H1 (cell line): ENCODE measurements at regions not wholly inside any gene's neighbourhood (a gene's known extent, or its start where the extent isn't known, plus 50 kb on each side); places are given as distances from the start of the nearest gene placed in this dataset.

Source experiments
- CTCF ChIA-PET: fragments of 300-600 bp; sonication (Branson Sonifier 250); formaldehyde crosslinking; loops from one replicate; lab custom pipeline; 2021; ENCODE audit not compliant: partially characterized antibody; lab: Charles Lee
- POLR2A ChIA-PET: fragments of 300-600 bp; sonication (Branson Sonifier 250); formaldehyde crosslinking; loops from one replicate; lab custom pipeline; 2021; ENCODE audit warnings: inconsistent platforms; ENCODE audit not compliant: partially characterized antibody; lab: Charles Lee
- DNase-seq, 2 experiments: peaks; one replicate each; pipeline versions ENCODE4 v3.0.0 to v3.0.0-alpha.2; 2010 to 2022; ENCODE audit warnings: low spot score in 2 of 2, low read depth in 1 of 2, mixed read lengths in 1 of 2
- FAIRE-seq: peaks from 2 replicates; lab custom pipeline; 2011; peaks lifted over from hg19 to GRCh38; lab: Jason Lieb, UNC
- H2AFZ ChIP-seq: 2 replicates; pipeline ENCODE4 v1.8.1; 2012; ENCODE audit warnings: low read length, inconsistent platforms
- H2AK5ac ChIP-seq: 2 replicates; pipeline ENCODE4 v1.6.1; 2013; ENCODE audit warnings: low read depth, low read length
- H2BK120ac ChIP-seq: replicated peaks from 2 replicates; pipeline ENCODE3; 2013; ENCODE audit warnings: low read depth, low read length, inconsistent platforms
- H2BK12ac ChIP-seq: 2 replicates; pipeline ENCODE4 v1.6.1; 2013; ENCODE audit warnings: low read depth, low read length
- H2BK15ac ChIP-seq: 2 replicates; pipeline ENCODE4 v1.6.1; 2013; ENCODE audit warnings: low read length
- H2BK20ac ChIP-seq: 2 replicates; pipeline ENCODE4 v1.6.1; 2013; ENCODE audit warnings: low read length
- H2BK5ac ChIP-seq: 2 replicates; pipeline ENCODE4 v1.6.1; 2013; ENCODE audit warnings: low read depth, low read length
- H3K14ac ChIP-seq: 2 replicates; pipeline ENCODE4 v1.6.1; 2013; ENCODE audit warnings: inconsistent platforms; ENCODE audit not compliant: insufficient read length
- H3K18ac ChIP-seq: 2 replicates; pipeline ENCODE4 v1.6.1; 2013; ENCODE audit warnings: low read length; ENCODE audit errors: extremely low read depth
- H3K23ac ChIP-seq: 2 replicates; pipeline ENCODE4 v1.6.1; 2013; ENCODE audit warnings: inconsistent platforms; ENCODE audit not compliant: insufficient read length
- H3K23me2 ChIP-seq: 2 replicates; pipeline ENCODE4 v1.6.1; 2013; ENCODE audit warnings: low read depth, low read length
- H3K27ac ChIP-seq: 2 replicates; pipeline ENCODE4 v1.6.1; 2011; ENCODE audit warnings: low read depth, low read length, inconsistent platforms
- H3K27me3 ChIP-seq, 4 experiments: replicated peaks in 1 of 4; 1 replicate in 1 of 4; 2 replicates in 3 of 4; pipeline versions ENCODE4 v1.6.1 to v1.8.1; 2011 to 2013; ENCODE audit warnings: low read length in 3 of 4, mild to moderate bottlenecking in 3 of 4, inconsistent platforms in 2 of 4, mixed read lengths in 2 of 4, moderate library complexity in 1 of 4; ENCODE audit not compliant: control insufficient read depth in 3 of 4, insufficient read depth in 3 of 4; ENCODE audit errors: extremely low read depth in 1 of 4
- H3K36me3 ChIP-seq, 4 experiments: 2 replicates each; pipeline versions ENCODE4 v1.6.1 to v1.8.1; 2011 to 2013; ENCODE audit warnings: mild to moderate bottlenecking in 4 of 4, low read length in 3 of 4, moderate library complexity in 2 of 4, control low read depth in 1 of 4, inconsistent platforms in 1 of 4; ENCODE audit not compliant: insufficient read depth in 4 of 4, control insufficient read depth in 2 of 4
- H3K4ac ChIP-seq: replicated peaks from 2 replicates; pipeline ENCODE3; 2013; ENCODE audit warnings: low read length, low read depth, mixed read lengths, inconsistent platforms; ENCODE audit not compliant: insufficient read length
- H3K4me1 ChIP-seq, 4 experiments: replicated peaks in 1 of 4; 1 replicate in 1 of 4; 2 replicates in 3 of 4; pipeline versions ENCODE4 v1.6.1 to v1.8.1; 2011 to 2013; ENCODE audit warnings: low read length in 3 of 4, inconsistent platforms in 2 of 4, mixed read lengths in 1 of 4; ENCODE audit not compliant: insufficient read depth in 4 of 4, control insufficient read depth in 3 of 4
- H3K4me2 ChIP-seq, 2 experiments: 2 replicates each; pipeline versions ENCODE4 v1.6.1 to v1.8.1; 2011 to 2013; ENCODE audit warnings: low read depth in 2 of 2, low read length in 2 of 2, control low read depth in 1 of 2, inconsistent platforms in 1 of 2, mild to moderate bottlenecking in 1 of 2; ENCODE audit not compliant: insufficient read depth in 1 of 2
- H3K4me3 ChIP-seq, 4 experiments: fragments of 200-600, 300-600 bp in 1 of 4; sonication (generic), shearing (Covaris generic), sonication (Bioruptor Twin) in 1 of 4; 2 replicates each; pipeline versions ENCODE4 v1.5.1 to v1.8.1; 2011 to 2016; ENCODE audit warnings: low read length in 4 of 4, low read depth in 3 of 4, control low read depth in 2 of 4, inconsistent platforms in 2 of 4, mild to moderate bottlenecking in 2 of 4, mixed read lengths in 1 of 4, moderate library complexity in 1 of 4; ENCODE audit not compliant: insufficient read depth in 2 of 4; ENCODE audit errors: extremely low read depth in 1 of 4
- H3K56ac ChIP-seq: replicated peaks from 2 replicates; pipeline ENCODE3; 2013; ENCODE audit warnings: low read depth, mild to moderate bottlenecking, mixed read lengths, low read length, inconsistent platforms; ENCODE audit not compliant: insufficient read length
- H3K79me1 ChIP-seq: 2 replicates; pipeline ENCODE4 v1.6.1; 2013; ENCODE audit warnings: low read depth, low read length, control low read depth
- H3K79me2 ChIP-seq, 2 experiments: 2 replicates each; pipeline versions ENCODE4 v1.6.1 to v1.8.1; 2012 to 2013; ENCODE audit warnings: low read length in 2 of 2, mild to moderate bottlenecking in 2 of 2, inconsistent platforms in 1 of 2; ENCODE audit not compliant: insufficient read depth in 2 of 2, control insufficient read depth in 1 of 2
- H3K9ac ChIP-seq, 4 experiments: replicated peaks in 1 of 4; 1 replicate in 1 of 4; 2 replicates in 3 of 4; pipeline versions ENCODE4 v1.6.1 to v1.8.1; 2011 to 2013; ENCODE audit warnings: low read depth in 3 of 4, low read length in 3 of 4, control low read depth in 2 of 4, mild to moderate bottlenecking in 2 of 4, moderate library complexity in 2 of 4, inconsistent platforms in 1 of 4; ENCODE audit errors: extremely low read depth in 1 of 4
- H3K9me3 ChIP-seq, 2 experiments: 2 replicates each; pipeline versions ENCODE4 v1.6.1 to v1.8.1; 2012 to 2013; ENCODE audit warnings: mild to moderate bottlenecking in 2 of 2, moderate library complexity in 2 of 2, control low read depth in 1 of 2, inconsistent platforms in 1 of 2, low read depth in 1 of 2, low read length in 1 of 2, mixed read lengths in 1 of 2; ENCODE audit not compliant: insufficient read depth in 2 of 2
- H4K20me1 ChIP-seq, 2 experiments: replicated peaks in 1 of 2; 2 replicates each; pipeline versions ENCODE3 to v1.8.1; 2011 to 2013; ENCODE audit warnings: inconsistent platforms in 2 of 2, low read length in 2 of 2, mild to moderate bottlenecking in 1 of 2; ENCODE audit not compliant: insufficient read depth in 2 of 2, control insufficient read depth in 1 of 2
- H4K5ac ChIP-seq: 2 replicates; pipeline ENCODE4 v1.6.1; 2013; ENCODE audit warnings: low read length, low read depth, mixed read lengths, inconsistent platforms; ENCODE audit not compliant: insufficient read length
- H4K8ac ChIP-seq: 2 replicates; pipeline ENCODE4 v1.8.0; 2013; ENCODE audit warnings: mild to moderate bottlenecking, moderate library complexity, low read length, inconsistent platforms; ENCODE audit not compliant: insufficient read depth; ENCODE audit errors: extremely low read depth
- H4K91ac ChIP-seq: replicated peaks from 2 replicates; pipeline ENCODE3; 2013; ENCODE audit warnings: low read length, mixed read lengths, inconsistent platforms; ENCODE audit not compliant: insufficient read length
- CHD1 ChIP-seq: IDR thresholded peaks from 2 replicates; pipeline ENCODE4 v1.6.1; 2012; ENCODE audit warnings: low read depth, low read length, improper control_type of control experiment
- CREB1 ChIP-seq: IDR thresholded peaks from 2 replicates; pipeline ENCODE4 v1.6.1; 2012; ENCODE audit warnings: inconsistent platforms
- EGR1 ChIP-seq: IDR thresholded peaks from 2 replicates; pipeline ENCODE4 v1.6.1; 2011; ENCODE audit warnings: low read depth, low read length, borderline replicate concordance
- EZH2 ChIP-seq: fragments of 200-600 bp; sonication (generic); IDR thresholded peaks from 2 replicates; pipeline ENCODE4 v1.7.1; 2012; ENCODE audit warnings: low read depth, mild to moderate bottlenecking, moderate library complexity, low read length, inconsistent platforms; ENCODE audit not compliant: severe bottlenecking
- GABPA ChIP-seq: IDR thresholded peaks from 2 replicates; pipeline ENCODE4 v1.6.1; 2011; ENCODE audit warnings: mild to moderate bottlenecking, low read length, moderate library complexity, borderline replicate concordance; ENCODE audit not compliant: insufficient read depth
- JUN ChIP-seq: IDR thresholded peaks from 2 replicates; pipeline ENCODE4 v1.6.1; 2011; ENCODE audit warnings: low read depth, mild to moderate bottlenecking, improper control_type of control experiment, low read length
- MAX ChIP-seq: IDR thresholded peaks from 2 replicates; pipeline ENCODE4 v1.6.1; 2012; ENCODE audit warnings: inconsistent platforms
- RAD21 ChIP-seq, 2 experiments: IDR thresholded peaks in 1 of 2; conservative IDR thresholded peaks in 1 of 2; 2 replicates each; pipeline ENCODE4 v1.6.1; 2011; ENCODE audit warnings: low read depth in 2 of 2, low read length in 2 of 2, improper control_type of control experiment in 1 of 2, inconsistent platforms in 1 of 2, mild to moderate bottlenecking in 1 of 2, moderate library complexity in 1 of 2
- SAP30 ChIP-seq: fragments of 300-600 bp; sonication (generic); IDR thresholded peaks from 2 replicates; pipeline ENCODE4 v1.7.1; 2012; ENCODE audit warnings: low read length, moderate library complexity, mild to moderate bottlenecking, inconsistent platforms; ENCODE audit not compliant: insufficient read depth, insufficient replicate concordance
- WGBS, 2 experiments: shearing (Covaris generic) in 1 of 2; methylation state at CpG; one replicate each; pipeline versions ENCODE4 v1.1.6 to v1.1.7; 2013 to 2015; ENCODE audit warnings: low lambda C conversion rate in 2 of 2, mixed read lengths in 2 of 2, inconsistent platforms in 1 of 2, low coverage in 1 of 2, missing lambda C conversion rate in 1 of 2; ENCODE audit not compliant: insufficient replicate concordance in 2 of 2, insufficient coverage in 1 of 2, insufficient read length in 1 of 2; ENCODE audit errors: extremely low coverage in 1 of 2, missing lambda C conversion rate in 1 of 2; 5-methylcytosine and 5-hydroxymethylcytosine counted together

GRCh38 chr20:62570403-62570802 lies 71.9 kb upstream of the SLCO4A1 start:
- no peak overlapping the region for H2BK120ac ChIP-seq
- H3K27me3 ChIP-seq: no peaks in the 10 kb centered on the region
- no peak overlapping the region for H4K8ac ChIP-seq
- DNase-seq (no peak), FAIRE-seq (no peak)
- no peak overlapping the region for H3K9ac ChIP-seq
- 0 out of 2 replicates have a peak overlapping the region, but pooled peaks have one; percentile 11 for H2BK12ac ChIP-seq
- CTCF ChIA-PET: interaction anchor here (1.0 to 1.7 kb wide), 6 partner anchors 8 to 738 kb away, joined by 3 to 5 read pairs (median 4); no protein-coding TSS in a partner anchor
- H2AFZ ChIP-seq: no peak overlapping the region
- no peak overlapping the region for H3K27ac ChIP-seq
- H3K79me1 ChIP-seq: no peaks in the 10 kb centered on the region
- H3K14ac ChIP-seq: no peak overlapping the region
- H4K5ac ChIP-seq: no peak overlapping the region
- H4K91ac ChIP-seq: no peak overlapping the region
- peaks cover 0 to 6% (median 0%) of the 10 kb centered on the region in 4 experiments; a peak in 1 of 7 replicates for H3K4me1 ChIP-seq
- no peaks in the 10 kb centered on the region for H3K36me3 ChIP-seq
- H3K23ac ChIP-seq: no peak overlapping the region
- no peak overlapping the region for H3K4me2 ChIP-seq
- no peak overlapping the region for H3K18ac ChIP-seq
- H3K23me2 ChIP-seq: no peaks in the 10 kb centered on the region
- peaks cover 3 to 5% of the 10 kb centered on the region in 2 experiments; a peak in 1 of 4 replicates for H3K9me3 ChIP-seq
- 89% methylated on average over 5 of the region's 5 CpGs; no CpG with 5 or more reads in 1 of the 2 experiments for WGBS, 2 experiments
- H4K20me1 ChIP-seq: peaks cover 0 to 2% of the 10 kb centered on the region in 2 experiments
- no peak overlapping the region for H3K4ac ChIP-seq
- no peak overlapping the region for H2AK5ac ChIP-seq
- POLR2A ChIA-PET: interaction anchor here (1.3 kb wide), 1 partner anchor 21 kb away, joined by 3 read pairs; no protein-coding TSS in a partner anchor
- no peak overlapping the region for H2BK20ac ChIP-seq
- H2BK5ac ChIP-seq: no peak overlapping the region
- no peak overlapping the region for H3K4me3 ChIP-seq
- H2BK15ac ChIP-seq: no peak overlapping the region
- no peaks in the 10 kb centered on the region for H3K79me2 ChIP-seq
- TF ChIP-seq JUN (no peak), MAX (no peak), SAP30 (no peak), EGR1 (no peak), RAD21 (IDR thresholded peaks at IDR 0.05 in 1 of 2, conservative IDR thresholded peaks at IDR 0.05 in 1 of 2; ENCODE audit: low read depth in 2 of 2, low read length in 2 of 2) (no peak), CREB1 (no peak), GABPA (no peak), EZH2 (no peak), CHD1 (no peak)
- no peak overlapping the region for H3K56ac ChIP-seq
